Stomach (tissue), 4 donors: ENCODE measurements at regions not wholly inside any gene's neighbourhood (a gene's known extent, or its start where the extent isn't known, plus 50 kb on each side); places are given as distances from the start of the nearest gene placed in this dataset.

Experiments
- CTCF ChIP-seq, 7 experiments: fragments of 450-650 bp in 4 of 7; fragments of 200-600 bp in 3 of 7; sonication (generic) in 3 of 7; IDR thresholded peaks; one replicate each; pipeline ENCODE4 v1.5.1; 2016 to 2019; ENCODE audit warnings: antibody characterized with exemption in 7 of 7, control low read depth in 2 of 7, mild to moderate bottlenecking in 1 of 7
- EP300 ChIP-seq: sonication (generic); formaldehyde crosslinking; IDR thresholded peaks from one replicate; pipeline ENCODE4 v1.6.1; 2017; ENCODE audit warnings: antibody characterized with exemption
- POLR2A ChIP-seq, 4 donors: fragments of 450-650 bp; IDR thresholded peaks; one replicate each; pipeline ENCODE4 v1.6.1; 2016; ENCODE audit warnings: antibody characterized with exemption in 4 of 4, control low read depth in 2 of 4, mild to moderate bottlenecking in 1 of 4, moderate library complexity in 1 of 4

GRCh38 chr1:58353168-58353567 is 193.4 kb downstream of the OMA1 start:
- TF ChIP-seq CTCF (IDR thresholded peaks at IDR 0.05) (no peak), POLR2A (IDR thresholded peaks at IDR 0.05) (no peak), EP300 (no peak)
